ENCODE measurements at regions not wholly inside any gene's neighbourhood (a gene's known extent, or its start where the extent isn't known, plus 50 kb on each side); places are given as distances from the start of the nearest gene placed in this dataset.

- TF ChIP-seq CTCF (conservative IDR thresholded peaks at IDR 0.05), result no peak
- TF ChIP-seq EZH2 (IDR thresholded peaks at IDR 0.05; ENCODE audit: low read depth), result no peak
Measured at GRCh38 chr13:47803131-47803530, 197.9 kb downstream of the SUCLA2 start.

Measured in PC-9 (cell line).